ENCODE measurements at regions not wholly inside any gene's neighbourhood (a gene's known extent, or its start where the extent isn't known, plus 50 kb on each side); places are given as distances from the start of the nearest gene placed in this dataset.
"Not testable (repeated sequence)": the region's sequence is repeated elsewhere in the genome, so short reads cannot be mapped to it uniquely, and the experiment has no call there.

- no peak overlapping the region for H3K4me3 ChIP-seq (ENCODE audit: low read length)
- H3K27ac ChIP-seq (ENCODE audit: low read length) = no peak overlapping the region
- H3K4me1 ChIP-seq (ENCODE audit: insufficient read depth, low read length) = no peaks in the 10 kb centered on the region
- no peaks in the 10 kb centered on the region for H3K9me3 ChIP-seq (ENCODE audit: insufficient read depth, low read depth, low read length)
- H3K9ac ChIP-seq (ENCODE audit: low read depth, low read length) = no peak overlapping the region
- no peaks in the 10 kb centered on the region for H3K36me3 ChIP-seq (ENCODE audit: insufficient read depth, low read depth, low read length)
- no peaks in the 10 kb centered on the region for H3K27me3 ChIP-seq (ENCODE audit: insufficient read depth, low read length)
Measured at GRCh38 chr1:121546830-121547591, 362.2 kb downstream of the SRGAP2C start.

- not testable (repeated sequence) for H3K4me1 ChIP-seq (ENCODE audit: insufficient read depth, low read length); H3K9me3 ChIP-seq (ENCODE audit: insufficient read depth, low read depth, low read length); H3K27ac ChIP-seq (ENCODE audit: low read length); H3K4me3 ChIP-seq (ENCODE audit: low read length); H3K9ac ChIP-seq (ENCODE audit: low read depth, low read length); H3K36me3 ChIP-seq (ENCODE audit: insufficient read depth, low read depth, low read length); H3K27me3 ChIP-seq (ENCODE audit: insufficient read depth, low read length)
Measured at GRCh38 chr1:121547726-121548125, 363.0 kb downstream of the SRGAP2C start.

DNA sequence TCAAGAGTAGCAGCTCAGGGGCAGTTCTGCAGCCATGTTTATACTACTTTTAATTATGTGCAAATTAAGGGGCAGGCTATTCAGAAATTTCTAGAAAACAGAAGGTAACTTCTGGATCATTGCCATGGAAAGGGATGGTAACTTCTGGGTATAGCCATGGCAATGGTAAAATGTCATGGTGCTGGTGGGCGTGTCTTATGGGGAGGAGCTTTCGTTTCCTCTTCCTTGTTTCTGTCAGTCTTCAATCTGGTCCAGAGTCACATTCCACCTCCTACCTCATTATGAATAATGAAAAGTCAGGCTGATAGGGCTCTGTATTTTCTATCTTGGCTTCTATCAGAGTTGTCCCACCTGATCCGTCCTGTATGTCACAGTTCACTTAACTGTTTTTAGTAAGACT is 366.0 kb downstream of the SRGAP2C start:
- not testable (repeated sequence) for H3K4me1 ChIP-seq (ENCODE audit: insufficient read depth, low read length); H3K27me3 ChIP-seq (ENCODE audit: insufficient read depth, low read length); H3K9me3 ChIP-seq (ENCODE audit: insufficient read depth, low read depth, low read length); H3K27ac ChIP-seq (ENCODE audit: low read length); H3K36me3 ChIP-seq (ENCODE audit: insufficient read depth, low read depth, low read length); H3K9ac ChIP-seq (ENCODE audit: low read depth, low read length); H3K4me3 ChIP-seq (ENCODE audit: low read length)

- not testable (repeated sequence) for H3K27ac ChIP-seq (ENCODE audit: low read length); H3K9me3 ChIP-seq (ENCODE audit: insufficient read depth, low read depth, low read length); H3K9ac ChIP-seq (ENCODE audit: low read depth, low read length); H3K4me3 ChIP-seq (ENCODE audit: low read length); H3K36me3 ChIP-seq (ENCODE audit: insufficient read depth, low read depth, low read length); H3K27me3 ChIP-seq (ENCODE audit: insufficient read depth, low read length)
- peaks cover 15% of the 10 kb centered on the region for H3K4me1 ChIP-seq (ENCODE audit: insufficient read depth, low read length)
Measured at GRCh38 chr1:121551491-121551890, 366.7 kb downstream of the SRGAP2C start.

- not testable (repeated sequence) for H3K9ac ChIP-seq (ENCODE audit: low read depth, low read length); H3K9me3 ChIP-seq (ENCODE audit: insufficient read depth, low read depth, low read length); H3K4me3 ChIP-seq (ENCODE audit: low read length); H3K36me3 ChIP-seq (ENCODE audit: insufficient read depth, low read depth, low read length); H3K27me3 ChIP-seq (ENCODE audit: insufficient read depth, low read length)
- H3K27ac ChIP-seq (ENCODE audit: low read length) = peak overlapping the region; percentile 8
- H3K4me1 ChIP-seq (ENCODE audit: insufficient read depth, low read length) = peaks cover 31% of the 10 kb centered on the region
Measured at GRCh38 chr1:121556560-121556959, 371.8 kb downstream of the SRGAP2C start.

DNA sequence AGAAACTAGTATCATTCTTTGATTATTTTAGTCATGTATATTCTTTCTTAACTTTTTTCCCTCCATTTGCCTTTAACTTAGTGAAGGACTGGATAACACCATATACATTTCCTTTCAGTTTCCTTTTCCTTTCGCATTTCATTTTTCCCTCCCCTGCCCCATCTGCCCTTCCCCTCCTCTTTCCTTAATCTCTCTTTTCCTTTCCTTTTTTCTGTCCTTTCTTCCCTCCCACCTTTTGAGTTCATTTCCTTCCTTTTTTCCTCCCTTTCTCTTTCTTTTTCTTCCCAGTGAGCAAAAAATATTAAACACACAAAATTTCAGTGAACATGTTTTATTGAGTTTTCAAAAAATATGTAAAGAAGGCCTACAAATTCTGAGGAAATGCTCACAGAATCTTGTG is 373.3 kb downstream of the SRGAP2C start:
- not testable (repeated sequence) for H3K27me3 ChIP-seq (ENCODE audit: insufficient read depth, low read length); H3K4me3 ChIP-seq (ENCODE audit: low read length); H3K36me3 ChIP-seq (ENCODE audit: insufficient read depth, low read depth, low read length); H3K9ac ChIP-seq (ENCODE audit: low read depth, low read length); H3K9me3 ChIP-seq (ENCODE audit: insufficient read depth, low read depth, low read length)
- Histone ChIP-seq H3K4me1 (ENCODE audit: insufficient read depth, low read length) (peaks cover 31% of the 10 kb centered on the region), H3K27ac (ENCODE audit: low read length) (peak overlapping the region; percentile 79)

- Histone ChIP-seq H3K9me3 (ENCODE audit: insufficient read depth, low read depth, low read length) (no peaks in the 10 kb centered on the region), H3K36me3 (ENCODE audit: insufficient read depth, low read depth, low read length) (no peaks in the 10 kb centered on the region), H3K9ac (ENCODE audit: low read depth, low read length) (no peak overlapping the region), H3K27ac (ENCODE audit: low read length) (peak overlapping the region; percentile 79), H3K4me3 (ENCODE audit: low read length) (no peak overlapping the region), H3K27me3 (ENCODE audit: insufficient read depth, low read length) (no peaks in the 10 kb centered on the region), H3K4me1 (ENCODE audit: insufficient read depth, low read length) (peaks cover 31% of the 10 kb centered on the region)
Measured at GRCh38 chr1:121558514-121558913, 373.7 kb downstream of the SRGAP2C start.

GRCh38 chr1:121566346-121566745 is 381.6 kb downstream of the SRGAP2C start:
- Histone ChIP-seq H3K9me3 (ENCODE audit: insufficient read depth, low read depth, low read length) (no peaks in the 10 kb centered on the region), H3K4me3 (ENCODE audit: low read length) (no peak overlapping the region), H3K27me3 (ENCODE audit: insufficient read depth, low read length) (no peaks in the 10 kb centered on the region), H3K27ac (ENCODE audit: low read length) (no peak overlapping the region), H3K36me3 (ENCODE audit: insufficient read depth, low read depth, low read length) (no peaks in the 10 kb centered on the region), H3K9ac (ENCODE audit: low read depth, low read length) (no peak overlapping the region), H3K4me1 (ENCODE audit: insufficient read depth, low read length) (no peaks in the 10 kb centered on the region)

GRCh38 chr1:121569428-121569827 is 384.7 kb downstream of the SRGAP2C start:
- Histone ChIP-seq H3K27me3 (ENCODE audit: insufficient read depth, low read length) (no peaks in the 10 kb centered on the region), H3K9me3 (ENCODE audit: insufficient read depth, low read depth, low read length) (peaks cover 5% of the 10 kb centered on the region; the same call in 1 of the 2 replicates), H3K36me3 (ENCODE audit: insufficient read depth, low read depth, low read length) (no peaks in the 10 kb centered on the region), H3K27ac (ENCODE audit: low read length) (no peak overlapping the region), H3K4me3 (ENCODE audit: low read length) (no peak overlapping the region), H3K4me1 (ENCODE audit: insufficient read depth, low read length) (no peaks in the 10 kb centered on the region), H3K9ac (ENCODE audit: low read depth, low read length) (no peak overlapping the region)

DNA sequence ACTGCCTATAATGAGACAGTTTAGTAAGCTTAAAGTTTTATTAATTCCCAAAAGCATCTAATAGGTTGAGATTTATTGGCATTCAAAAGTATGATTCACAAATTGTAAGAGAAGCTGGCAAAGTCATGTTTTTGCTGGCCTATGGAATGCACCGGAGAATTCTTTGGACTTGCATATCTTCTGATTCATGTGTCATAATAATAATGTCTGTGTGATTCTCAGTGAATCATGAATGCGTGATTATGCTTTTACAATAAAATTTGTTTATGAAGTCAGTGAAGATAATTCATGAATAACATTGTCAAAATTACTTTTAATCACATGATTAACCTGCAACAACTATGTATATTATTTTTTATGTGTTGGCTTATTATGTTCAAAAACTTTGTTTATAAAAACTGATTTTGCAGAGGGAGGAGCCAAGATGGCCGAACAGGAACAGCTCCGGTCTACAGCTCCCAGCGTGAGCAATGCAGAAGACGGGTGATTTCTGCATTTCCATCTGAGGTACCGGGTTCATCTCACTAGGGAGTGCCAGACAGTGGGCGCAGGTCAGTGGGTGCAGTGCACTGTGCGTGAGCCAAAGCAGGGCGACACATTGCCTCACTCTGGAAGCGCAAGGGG is 389.2 kb downstream of the SRGAP2C start:
- not testable (repeated sequence) for H3K4me3 ChIP-seq (ENCODE audit: low read length); H3K27ac ChIP-seq (ENCODE audit: low read length); H3K4me1 ChIP-seq (ENCODE audit: insufficient read depth, low read length); H3K9me3 ChIP-seq (ENCODE audit: insufficient read depth, low read depth, low read length); H3K9ac ChIP-seq (ENCODE audit: low read depth, low read length); H3K27me3 ChIP-seq (ENCODE audit: insufficient read depth, low read length); H3K36me3 ChIP-seq (ENCODE audit: insufficient read depth, low read depth, low read length)

GRCh38 chr1:121574505-121574899 is 389.7 kb downstream of the SRGAP2C start:
- not testable (repeated sequence) for H3K27ac ChIP-seq (ENCODE audit: low read length); H3K4me1 ChIP-seq (ENCODE audit: insufficient read depth, low read length); H3K9me3 ChIP-seq (ENCODE audit: insufficient read depth, low read depth, low read length); H3K27me3 ChIP-seq (ENCODE audit: insufficient read depth, low read length); H3K4me3 ChIP-seq (ENCODE audit: low read length); H3K9ac ChIP-seq (ENCODE audit: low read depth, low read length); H3K36me3 ChIP-seq (ENCODE audit: insufficient read depth, low read depth, low read length)

DNA sequence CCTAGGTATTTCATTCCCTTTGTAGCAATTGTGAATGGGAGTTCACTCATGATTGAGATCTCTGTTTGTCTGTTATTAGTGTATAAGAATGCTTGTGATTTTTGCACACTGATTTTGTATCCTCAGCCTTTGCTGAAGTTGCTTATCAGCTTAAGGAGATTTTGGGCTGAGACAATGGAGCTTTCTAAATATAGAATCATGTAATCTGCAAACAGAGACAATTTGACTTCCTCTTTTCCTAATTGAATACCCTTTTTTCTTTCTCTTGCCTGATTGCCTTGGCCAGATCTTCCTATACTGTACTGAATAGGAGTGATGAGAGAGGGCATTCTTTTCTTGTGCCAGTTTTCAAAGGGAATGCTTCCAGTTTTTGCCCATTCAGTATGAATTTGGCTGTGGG is 398.1 kb downstream of the SRGAP2C start:
- not testable (repeated sequence) for H3K9me3 ChIP-seq (ENCODE audit: insufficient read depth, low read depth, low read length); H3K9ac ChIP-seq (ENCODE audit: low read depth, low read length); H3K36me3 ChIP-seq (ENCODE audit: insufficient read depth, low read depth, low read length); H3K27me3 ChIP-seq (ENCODE audit: insufficient read depth, low read length); H3K4me3 ChIP-seq (ENCODE audit: low read length); H3K4me1 ChIP-seq (ENCODE audit: insufficient read depth, low read length); H3K27ac ChIP-seq (ENCODE audit: low read length)
